ENCODE measurements at regions not wholly inside any gene's neighbourhood (a gene's known extent, or its start where the extent isn't known, plus 50 kb on each side); places are given as distances from the start of the nearest gene placed in this dataset.

DNA sequence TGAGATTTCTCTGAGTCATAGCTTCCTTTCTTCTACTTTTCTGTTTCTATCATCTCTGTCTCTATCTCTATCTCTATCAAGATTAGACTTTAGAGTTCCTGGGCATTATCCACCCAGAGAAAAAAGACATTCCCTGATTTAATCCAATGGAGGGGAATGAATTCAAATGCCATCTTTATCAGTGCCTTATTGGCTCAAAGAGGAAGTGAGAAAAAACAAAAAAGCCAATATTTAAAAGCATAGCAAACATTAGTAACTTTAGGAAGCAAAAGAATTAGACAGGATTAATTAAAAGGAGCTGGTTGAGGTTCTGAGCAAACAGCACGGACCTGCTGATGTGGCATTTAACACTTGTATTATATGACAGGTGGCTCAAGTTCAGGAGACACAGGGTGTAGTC lies 736.5 kb downstream of the REEP3 start:
- TF ChIP-seq, protein P1, sequence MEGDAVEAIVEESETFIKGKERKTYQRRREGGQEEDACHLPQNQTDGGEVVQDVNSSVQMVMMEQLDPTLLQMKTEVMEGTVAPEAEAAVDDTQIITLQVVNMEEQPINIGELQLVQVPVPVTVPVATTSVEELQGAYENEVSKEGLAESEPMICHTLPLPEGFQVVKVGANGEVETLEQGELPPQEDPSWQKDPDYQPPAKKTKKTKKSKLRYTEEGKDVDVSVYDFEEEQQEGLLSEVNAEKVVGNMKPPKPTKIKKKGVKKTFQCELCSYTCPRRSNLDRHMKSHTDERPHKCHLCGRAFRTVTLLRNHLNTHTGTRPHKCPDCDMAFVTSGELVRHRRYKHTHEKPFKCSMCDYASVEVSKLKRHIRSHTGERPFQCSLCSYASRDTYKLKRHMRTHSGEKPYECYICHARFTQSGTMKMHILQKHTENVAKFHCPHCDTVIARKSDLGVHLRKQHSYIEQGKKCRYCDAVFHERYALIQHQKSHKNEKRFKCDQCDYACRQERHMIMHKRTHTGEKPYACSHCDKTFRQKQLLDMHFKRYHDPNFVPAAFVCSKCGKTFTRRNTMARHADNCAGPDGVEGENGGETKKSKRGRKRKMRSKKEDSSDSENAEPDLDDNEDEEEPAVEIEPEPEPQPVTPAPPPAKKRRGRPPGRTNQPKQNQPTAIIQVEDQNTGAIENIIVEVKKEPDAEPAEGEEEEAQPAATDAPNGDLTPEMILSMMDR (IDR thresholded peaks at IDR 0.05) = no peak
- TF ChIP-seq POLR2A (IDR thresholded peaks at IDR 0.05) = no peak

All from body of pancreas (tissue), 4 donors.